ENCODE measurements at regions not wholly inside any gene's neighbourhood (a gene's known extent, or its start where the extent isn't known, plus 50 kb on each side); places are given as distances from the start of the nearest gene placed in this dataset.

GRCh38 chr15:96457841-96458240 is 127.3 kb downstream of the NR2F2 start (continued):
- TF ChIP-seq ZNF26 (tag by site-specific recombination; IDR thresholded peaks at IDR 0.05): no peak
- TF ChIP-seq ZNF701 (tag by site-specific recombination; IDR thresholded peaks at IDR 0.05): no peak
- TF ChIP-seq ZNF837 (tag by site-specific recombination; IDR thresholded peaks at IDR 0.05): no peak
- TF ChIP-seq GLI4 (tag by site-specific recombination; IDR thresholded peaks at IDR 0.05): no peak
- TF ChIP-seq ZNF398 (tag by site-specific recombination; IDR thresholded peaks at IDR 0.05): no peak
- TF ChIP-seq SETDB1 (IDR thresholded peaks at IDR 0.05; ENCODE audit: insufficient read length, low read length): no peak
- TF ChIP-seq ZNF777 (tag by site-specific recombination; IDR thresholded peaks at IDR 0.05; ENCODE audit: borderline replicate concordance): no peak
- TF ChIP-seq GLIS1 (tag by site-specific recombination; IDR thresholded peaks at IDR 0.05): no peak
- TF ChIP-seq YY1 (tag by site-specific recombination; IDR thresholded peaks at IDR 0.05): no peak

- no peak for TF ChIP-seq ZNF449 (tag by site-specific recombination; IDR thresholded peaks at IDR 0.05)
- TF ChIP-seq ZNF138 (tag by site-specific recombination; IDR thresholded peaks at IDR 0.05; ENCODE audit: borderline replicate concordance): no peak
- no peak for TF ChIP-seq ZBTB44 (tag by site-specific recombination; IDR thresholded peaks at IDR 0.05)
- TF ChIP-seq INSM2 (tag by site-specific recombination; IDR thresholded peaks at IDR 0.05): no peak
- TF ChIP-seq ZNF560 (tag by site-specific recombination; IDR thresholded peaks at IDR 0.05; ENCODE audit: borderline replicate concordance): no peak
- TF ChIP-seq ZNF146 (tag by site-specific recombination; IDR thresholded peaks at IDR 0.05): no peak
- no peak for TF ChIP-seq ZBTB20 (tag by site-specific recombination; IDR thresholded peaks at IDR 0.05)
- no peak for TF ChIP-seq SALL2 (tag by site-specific recombination; IDR thresholded peaks at IDR 0.05; ENCODE audit: borderline replicate concordance)
- no peak for TF ChIP-seq PRDM6 (tag by site-specific recombination; IDR thresholded peaks at IDR 0.05)
- TF ChIP-seq PRDM10 (tag by site-specific recombination; IDR thresholded peaks at IDR 0.05): no peak
- TF ChIP-seq SP2 (tag by site-specific recombination; IDR thresholded peaks at IDR 0.05): no peak
- no peak for TF ChIP-seq ZNF354C (tag by site-specific recombination; IDR thresholded peaks at IDR 0.05; ENCODE audit: borderline replicate concordance, low read depth)
- TF ChIP-seq BCL11A (tag by site-specific recombination; IDR thresholded peaks at IDR 0.05; ENCODE audit: low read depth): no peak
- ChIA-PET POLR2A (no interaction called here), CTCF (no interaction called here)
- H3K9me3 ChIP-seq (ENCODE audit: control insufficient read depth, insufficient read depth, low read depth, low read length): no peaks in the 10 kb centered on the region
- H3K27ac ChIP-seq (ENCODE audit: extremely low read depth, low read depth, low read length): no peak overlapping the region
- no peak overlapping the region for H3K4me3 ChIP-seq (ENCODE audit: low read depth, low read length)
- H3K4me1 ChIP-seq (ENCODE audit: control insufficient read depth, insufficient read depth, low read length): no peaks in the 10 kb centered on the region
- H3K36me3 ChIP-seq (ENCODE audit: control insufficient read depth in 2 of 2, insufficient read depth in 1 of 2, low read length in 2 of 2): no peaks in the 10 kb centered on the region
Observed at GRCh38 chr15:96460106-96460505, 129.6 kb downstream of the NR2F2 start.

Measured in HEK293 (cell line).